SU-DHL-6 (cell line): ENCODE measurements at regions not wholly inside any gene's neighbourhood (a gene's known extent, or its start where the extent isn't known, plus 50 kb on each side); places are given as distances from the start of the nearest gene placed in this dataset.

ENCODE experiments used
- H2AFZ ChIP-seq: fragments of 200-600 bp; sonication (generic); 2 replicates; pipeline ENCODE4 v1.6.1; 2014; ENCODE audit warnings: low read depth, mild to moderate bottlenecking, moderate library complexity, mixed read lengths, antibody characterized with exemption, low read length; ENCODE audit not compliant: severe bottlenecking
- H3F3A ChIP-seq: fragments of 200-600 bp; shearing (Covaris generic); 2 replicates; pipeline ENCODE4 v1.6.0; 2016; ENCODE audit warnings: antibody characterized with exemption, mild to moderate bottlenecking; ENCODE audit not compliant: insufficient read depth
- H3K27ac ChIP-seq: fragments of 200-600 bp; sonication (generic); 2 replicates; pipeline ENCODE4 v1.5.1; 2016; ENCODE audit warnings: low read depth, mild to moderate bottlenecking, low read length, moderate library complexity, mixed read lengths
- H3K27me3 ChIP-seq: fragments of 200-600 bp; sonication (generic), shearing (Covaris generic); 2 replicates; pipeline ENCODE4 v1.6.0; 2014; ENCODE audit warnings: mild to moderate bottlenecking, low read length
- H3K36me3 ChIP-seq: fragments of 200-600 bp; sonication (generic); 2 replicates; pipeline ENCODE4 v1.6.1; 2014; ENCODE audit warnings: mild to moderate bottlenecking, low read length, mixed read lengths
- H3K4me2 ChIP-seq: fragments of 300-600, 200-600 bp; shearing (Covaris generic), sonication (generic); 2 replicates; pipeline ENCODE4 v1.6.0; 2014; ENCODE audit warnings: low read length, low read depth, mild to moderate bottlenecking; ENCODE audit not compliant: poor library complexity, severe bottlenecking
- H3K4me3 ChIP-seq: fragments of 200-600 bp; sonication (generic); 2 replicates; pipeline ENCODE4 v1.5.1; 2014; ENCODE audit warnings: antibody characterized with exemption, low read length, mild to moderate bottlenecking, mixed read lengths; ENCODE audit not compliant: insufficient read depth, poor library complexity, severe bottlenecking
- H3K79me2 ChIP-seq: fragments of 200-600 bp; sonication (generic); 2 replicates; pipeline ENCODE4 v1.6.1; 2014; ENCODE audit warnings: mild to moderate bottlenecking, low read length, moderate library complexity; ENCODE audit not compliant: insufficient read depth
- H3K9ac ChIP-seq: fragments of 200-600 bp; sonication (generic); 2 replicates; pipeline ENCODE4 v1.7.0; 2014; ENCODE audit warnings: mild to moderate bottlenecking, low read length
- H3K9me2 ChIP-seq: fragments of 200-600 bp; sonication (generic); replicated peaks from 2 replicates; pipeline ENCODE4 v1.6.1; 2014; ENCODE audit warnings: low read length; ENCODE audit not compliant: insufficient read depth
- H3K9me3 ChIP-seq: fragments of 200-600 bp; sonication (generic); 2 replicates; pipeline ENCODE4 v1.6.1; 2014; ENCODE audit warnings: low read length, mixed read lengths; ENCODE audit not compliant: insufficient read depth
- H4K20me1 ChIP-seq: fragments of 200-600 bp; sonication (generic); 2 replicates; pipeline ENCODE4 v1.6.1; 2014; ENCODE audit warnings: low read depth, mild to moderate bottlenecking, antibody characterized with exemption, low read length, moderate library complexity, mixed read lengths
- EZH2phosphoT487 ChIP-seq: fragments of 200-600 bp; sonication (generic), shearing (Covaris generic); conservative IDR thresholded peaks from 2 replicates; pipeline ENCODE4 v1.6.1; 2018; ENCODE audit warnings: mild to moderate bottlenecking, antibody characterized with exemption, low read length, moderate library complexity, mixed read lengths
- TF ChIP-seq, protein P1 (sequence below): fragments of 200-600 bp; sonication (generic); IDR thresholded peaks from one replicate; pipeline ENCODE4 v1.5.1; 2017; ENCODE audit warnings: antibody characterized with exemption, mild to moderate bottlenecking, low read length, moderate library complexity; ENCODE audit not compliant: insufficient read depth, poor library complexity, severe bottlenecking

DNA sequence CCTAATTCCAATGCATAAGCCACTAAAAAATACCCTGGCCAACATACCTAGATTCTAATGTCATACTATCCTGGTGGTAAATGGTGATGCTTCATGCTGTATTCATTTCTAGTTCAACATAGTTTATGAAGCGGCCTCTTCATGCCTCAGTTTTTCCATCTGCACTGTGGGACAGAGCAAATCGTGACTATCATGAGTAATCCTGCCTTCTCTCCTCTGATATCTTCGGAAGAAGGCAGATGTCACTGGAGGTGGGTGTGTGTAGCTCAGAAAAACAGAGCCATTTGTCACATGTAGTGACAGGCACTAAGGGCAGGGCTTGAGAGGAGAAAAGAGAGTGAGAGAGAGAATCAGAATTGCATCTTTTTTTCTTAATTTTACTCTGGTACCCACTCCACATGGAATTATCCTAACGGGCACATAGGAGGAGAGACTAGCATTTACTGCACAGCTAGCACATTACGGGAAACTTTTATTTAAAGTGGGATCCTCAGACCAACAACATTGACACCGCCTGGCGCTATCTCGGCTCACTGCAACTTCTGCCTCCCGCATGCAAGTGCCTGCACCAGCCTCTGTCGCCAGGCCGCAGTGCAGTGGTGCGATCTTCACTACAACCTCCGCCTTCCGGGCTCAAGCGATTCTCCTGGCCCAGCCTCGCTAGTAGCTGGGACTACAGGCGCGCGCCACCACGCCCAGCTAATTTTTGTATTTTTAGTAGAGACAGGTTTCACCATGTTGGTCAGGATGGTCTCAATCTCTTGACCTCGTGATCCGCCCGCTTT is 78.4 kb upstream of the KCNA3 start:
- no peak overlapping the region for H3K27ac ChIP-seq
- H3K36me3 ChIP-seq, result no peaks in the 10 kb centered on the region
- H3K4me2 ChIP-seq, result no peak overlapping the region

DNA sequence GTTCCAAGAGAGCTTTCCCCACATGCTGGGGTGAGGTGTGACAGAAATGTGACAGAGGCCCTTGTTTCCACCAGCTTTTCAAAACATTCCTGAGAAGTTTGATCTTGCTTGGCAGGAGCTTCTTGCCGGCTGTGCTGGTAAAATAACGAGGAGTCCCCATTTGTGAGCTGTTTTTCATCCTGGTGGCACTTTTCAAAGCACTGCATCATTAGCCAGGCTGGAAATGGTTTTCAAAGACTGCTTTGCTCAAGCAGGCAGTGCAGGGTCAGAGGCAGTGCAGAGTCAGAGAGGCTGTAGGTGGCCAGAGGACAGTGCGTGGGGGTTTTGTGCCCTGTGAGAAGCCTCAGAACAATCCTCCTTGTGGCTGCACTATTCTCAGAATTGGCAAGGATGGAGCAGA is 75.8 kb upstream of the KCNA3 start:
- H3K9me3 ChIP-seq, result no peaks in the 10 kb centered on the region
- H3K4me2 ChIP-seq, result no peak overlapping the region
- no peak overlapping the region for H3K9ac ChIP-seq
- H3K27me3 ChIP-seq, result no peaks in the 10 kb centered on the region
- H3K9me2 ChIP-seq, result no peaks in the 10 kb centered on the region
- TF ChIP-seq, protein P1, sequence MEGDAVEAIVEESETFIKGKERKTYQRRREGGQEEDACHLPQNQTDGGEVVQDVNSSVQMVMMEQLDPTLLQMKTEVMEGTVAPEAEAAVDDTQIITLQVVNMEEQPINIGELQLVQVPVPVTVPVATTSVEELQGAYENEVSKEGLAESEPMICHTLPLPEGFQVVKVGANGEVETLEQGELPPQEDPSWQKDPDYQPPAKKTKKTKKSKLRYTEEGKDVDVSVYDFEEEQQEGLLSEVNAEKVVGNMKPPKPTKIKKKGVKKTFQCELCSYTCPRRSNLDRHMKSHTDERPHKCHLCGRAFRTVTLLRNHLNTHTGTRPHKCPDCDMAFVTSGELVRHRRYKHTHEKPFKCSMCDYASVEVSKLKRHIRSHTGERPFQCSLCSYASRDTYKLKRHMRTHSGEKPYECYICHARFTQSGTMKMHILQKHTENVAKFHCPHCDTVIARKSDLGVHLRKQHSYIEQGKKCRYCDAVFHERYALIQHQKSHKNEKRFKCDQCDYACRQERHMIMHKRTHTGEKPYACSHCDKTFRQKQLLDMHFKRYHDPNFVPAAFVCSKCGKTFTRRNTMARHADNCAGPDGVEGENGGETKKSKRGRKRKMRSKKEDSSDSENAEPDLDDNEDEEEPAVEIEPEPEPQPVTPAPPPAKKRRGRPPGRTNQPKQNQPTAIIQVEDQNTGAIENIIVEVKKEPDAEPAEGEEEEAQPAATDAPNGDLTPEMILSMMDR, result no peak
- no peak for TF ChIP-seq EZH2phosphoT487
- H3K79me2 ChIP-seq, result no peaks in the 10 kb centered on the region
- H3K4me3 ChIP-seq, result no peak overlapping the region
- no peaks in the 10 kb centered on the region for H3F3A ChIP-seq
- no peak overlapping the region for H3K27ac ChIP-seq
- no peaks in the 10 kb centered on the region for H4K20me1 ChIP-seq
- H3K36me3 ChIP-seq, result no peaks in the 10 kb centered on the region
- no peak overlapping the region for H2AFZ ChIP-seq

More for the DNA sequence above, 78.4 kb upstream of the KCNA3 start:
- Histone ChIP-seq H3K79me2 (no peaks in the 10 kb centered on the region), H3K9me2 (no peaks in the 10 kb centered on the region), H4K20me1 (no peaks in the 10 kb centered on the region), H3K9me3 (no peaks in the 10 kb centered on the region), H3K27me3 (no peaks in the 10 kb centered on the region; the same call in 1 of the 2 replicates), H3K4me3 (no peak overlapping the region), H2AFZ (no peak overlapping the region), H3K9ac (no peak overlapping the region), H3F3A (no peaks in the 10 kb centered on the region)
- TF ChIP-seq, protein P1, result no peak
- no peak for TF ChIP-seq EZH2phosphoT487

DNA sequence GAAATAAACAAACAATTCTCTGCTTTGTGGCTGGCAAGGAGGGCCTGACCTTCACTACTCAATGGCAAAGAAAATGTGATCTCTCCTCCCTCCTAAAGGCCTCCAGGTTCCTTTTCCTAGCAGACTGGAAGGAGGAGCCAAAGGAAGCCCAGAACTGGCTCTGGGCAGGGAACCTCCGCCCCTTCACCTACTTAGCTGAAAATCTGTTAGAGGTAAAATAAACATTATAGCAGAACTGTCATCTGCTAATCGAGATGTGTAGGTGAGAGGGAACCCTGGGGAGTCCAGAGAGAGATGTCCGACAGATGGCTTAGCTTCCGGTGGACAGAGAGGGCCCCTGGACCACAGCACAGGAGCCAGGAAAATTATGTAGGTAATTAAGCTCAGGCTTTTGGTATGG is 75.2 kb upstream of the KCNA3 start:
- H3K27me3 ChIP-seq, result no peaks in the 10 kb centered on the region
- no peak overlapping the region for H3K4me2 ChIP-seq
- no peaks in the 10 kb centered on the region for H3K79me2 ChIP-seq
- TF ChIP-seq, protein P1, result no peak
- H3K27ac ChIP-seq, result no peak overlapping the region
- no peaks in the 10 kb centered on the region for H3F3A ChIP-seq
- H4K20me1 ChIP-seq, result no peaks in the 10 kb centered on the region
- no peaks in the 10 kb centered on the region for H3K9me3 ChIP-seq
- no peak overlapping the region for H3K9ac ChIP-seq
- no peak overlapping the region for H2AFZ ChIP-seq
- no peak overlapping the region for H3K4me3 ChIP-seq
- no peaks in the 10 kb centered on the region for H3K36me3 ChIP-seq
- H3K9me2 ChIP-seq, result no peaks in the 10 kb centered on the region
